HG03442 (cell line): ENCODE measurements at regions not wholly inside any gene's neighbourhood (a gene's known extent, or its start where the extent isn't known, plus 50 kb on each side); places are given as distances from the start of the nearest gene placed in this dataset.
"Not testable (repeated sequence)": the region's sequence is repeated elsewhere in the genome, so short reads cannot be mapped to it uniquely, and the experiment has no call there.

Experiments used
- ATAC-seq: cut with Tn5 transposase; IDR thresholded peaks from one replicate; pipeline ENCODE4 v1.9.1; 2021; ENCODE audit warnings: mild to moderate bottlenecking, moderate library complexity; ENCODE audit not compliant: unreplicated experiment

GRCh38 chr7:113030489-113030888 lies 56.1 kb downstream of the GPR85 start:
- ATAC-seq: no peak

GRCh38 chr7:113026941-113027340 lies 59.7 kb downstream of the GPR85 start:
- ATAC-seq: no peak

GRCh38 chr7:113017144-113017857 lies 69.3 kb downstream of the GPR85 start:
- not testable (repeated sequence) for ATAC-seq

GRCh38 chr7:113015034-113015645 lies 71.5 kb downstream of the GPR85 start:
- no peak for ATAC-seq

- ATAC-seq: no peak
Measured at GRCh38 chr7:113013761-113014449, 72.7 kb downstream of the GPR85 start.

- not testable (repeated sequence) for ATAC-seq
Measured at GRCh38 chr7:113012862-113013261, 73.8 kb downstream of the GPR85 start.

- no peak for ATAC-seq
Measured at GRCh38 chr7:113010377-113010776, 76.2 kb downstream of the GPR85 start.

GRCh38 chr7:113008755-113009154 lies 77.9 kb downstream of the GPR85 start:
- ATAC-seq: no peak

GRCh38 chr7:113004726-113005454 lies 81.7 kb downstream of the GPR85 start:
- no peak for ATAC-seq

- ATAC-seq: peak; percentile 52
Measured at GRCh38 chr7:113000316-113001020, 86.2 kb downstream of the GPR85 start.

- no peak for ATAC-seq
Measured at GRCh38 chr7:112997831-112998230, 88.8 kb downstream of the GPR85 start.

- no peak for ATAC-seq
Measured at GRCh38 chr7:112996331-112996871, 90.2 kb downstream of the GPR85 start.

- ATAC-seq: no peak
Measured at GRCh38 chr7:112995059-112995824, 91.4 kb downstream of the GPR85 start.

GRCh38 chr7:112994656-112995055 lies 92.0 kb downstream of the GPR85 start:
- no peak for ATAC-seq

GRCh38 chr7:112990624-112991023 lies 96.0 kb downstream of the GPR85 start:
- no peak for ATAC-seq

GRCh38 chr7:112989531-112989930 lies 97.1 kb downstream of the GPR85 start:
- no peak for ATAC-seq

GRCh38 chr7:112987171-112987570 lies 99.5 kb downstream of the GPR85 start:
- no peak for ATAC-seq

- no peak for ATAC-seq
Measured at GRCh38 chr7:112986256-112987031, 100.2 kb downstream of the GPR85 start.
